T47D (cell line): ENCODE measurements at regions not wholly inside any gene's neighbourhood (a gene's known extent, or its start where the extent isn't known, plus 50 kb on each side); places are given as distances from the start of the nearest gene placed in this dataset.

Source experiments
- DNase-seq, 2 experiments: peaks; one replicate each; pipeline versions ENCODE4 v3.0.0 to v3.0.0-alpha.2; 2011 to 2012; ENCODE audit warnings: low read depth in 1 of 2, low spot score in 1 of 2
- JUND ChIP-seq: IDR thresholded peaks from 2 replicates; pipeline ENCODE4 v1.6.1; 2012; ENCODE audit warnings: low read depth
- in situ Hi-C: cut with HindIII; loops from 2 replicates; pipeline ENCODE4 v1.10.0; 2016; ENCODE audit warnings: low sequenced_read_pairs, low pct_unique_long_range_greater_than_20kb

- in situ Hi-C loops: no loop called here
- TF ChIP-seq JUND: no peak
- DNase-seq: no peak
Measured at GRCh38 chr4:34253239-34253638, 1991.1 kb downstream of the ARAP2 start.

- TF ChIP-seq JUND: no peak
- in situ Hi-C loops: no loop called here
- no peak for DNase-seq
Measured at GRCh38 chr4:34258176-34258575, 1986.1 kb downstream of the ARAP2 start.

- in situ Hi-C loops: no loop called here
- no peak for DNase-seq
- TF ChIP-seq JUND: no peak
Measured at GRCh38 chr4:34261799-34262314, 1982.5 kb downstream of the ARAP2 start.

GRCh38 chr4:34269613-34270012 is 1974.7 kb downstream of the ARAP2 start:
- no peak for TF ChIP-seq JUND
- no peak for DNase-seq
- in situ Hi-C loops: no loop called here

- in situ Hi-C loops: no loop called here
- TF ChIP-seq JUND: no peak
- DNase-seq: no peak
Measured at GRCh38 chr4:34271479-34272355, 1972.6 kb downstream of the ARAP2 start.

GRCh38 chr4:34279011-34279410 is 1965.3 kb downstream of the ARAP2 start:
- in situ Hi-C loops: no loop called here
- TF ChIP-seq JUND: no peak
- DNase-seq: peak in 1 of 2 experiments; percentile 21

GRCh38 chr4:34280131-34280530 is 1964.2 kb downstream of the ARAP2 start:
- in situ Hi-C loops: no loop called here
- no peak for TF ChIP-seq JUND
- no peak for DNase-seq

- in situ Hi-C loops: no loop called here
- no peak for TF ChIP-seq JUND
- DNase-seq: no peak
Measured at GRCh38 chr4:34281826-34282225, 1962.5 kb downstream of the ARAP2 start.

GRCh38 chr4:34289489-34289888 is 1954.8 kb downstream of the ARAP2 start:
- DNase-seq: no peak
- TF ChIP-seq JUND: no peak
- in situ Hi-C loops: no loop called here

GRCh38 chr4:34289962-34290361 is 1954.4 kb downstream of the ARAP2 start:
- in situ Hi-C loops: no loop called here
- no peak for TF ChIP-seq JUND

GRCh38 chr4:34293459-34293858 is 1950.9 kb downstream of the ARAP2 start:
- in situ Hi-C loops: no loop called here
- no peak for DNase-seq
- TF ChIP-seq JUND: no peak

More at GRCh38 chr4:34289962-34290361, 1954.4 kb downstream of the ARAP2 start:
- DNase-seq: no peak

GRCh38 chr4:34309383-34309906 is 1934.9 kb downstream of the ARAP2 start:
- TF ChIP-seq JUND: no peak
- in situ Hi-C loops: no loop called here
- no peak for DNase-seq

GRCh38 chr4:34318773-34319172 is 1925.5 kb downstream of the ARAP2 start:
- DNase-seq: no peak
- no peak for TF ChIP-seq JUND
- in situ Hi-C loops: no loop called here
